MM.1S (cell line): ENCODE measurements at regions not wholly inside any gene's neighbourhood (a gene's known extent, or its start where the extent isn't known, plus 50 kb on each side); places are given as distances from the start of the nearest gene placed in this dataset.

Experiments
- CTCF ChIP-seq: fragments of 300-600 bp; sonication (generic); IDR thresholded peaks from 2 replicates; pipeline ENCODE4 v1.5.1; 2016; ENCODE audit warnings: antibody characterized with exemption, low read length, mixed read lengths
- EZH2 ChIP-seq: fragments of 300-600 bp; sonication (generic); optimal IDR thresholded peaks from 2 replicates; pipeline ENCODE3; 2017; ENCODE audit warnings: low read depth, mild to moderate bottlenecking, antibody characterized with exemption, low read length, mixed read lengths
- EZH2phosphoT487 ChIP-seq: fragments of 300-600 bp; sonication (generic); IDR thresholded peaks from 2 replicates; pipeline ENCODE4 v1.6.1; 2018; ENCODE audit warnings: antibody characterized with exemption, low read length

- no peak for TF ChIP-seq CTCF
- TF ChIP-seq EZH2: no peak
- TF ChIP-seq EZH2phosphoT487: no peak
These were observed 430.8 kb upstream of the PTBP2 start for GRCh38 chr1:96290801-96291200.
